Activated naive CD8-positive, alpha-beta T cell (primary cell): ENCODE measurements at regions not wholly inside any gene's neighbourhood (a gene's known extent, or its start where the extent isn't known, plus 50 kb on each side); places are given as distances from the start of the nearest gene placed in this dataset.
"Not testable (repeated sequence)": the region's sequence is repeated elsewhere in the genome, so short reads cannot be mapped to it uniquely, and the experiment has no call there.

ENCODE experiments used
- H3K27ac Mint-ChIP-seq: one replicate; pipeline ENCODE4 v1.8.0; 2021; ENCODE audit warnings: mixed read lengths
- H3K27me3 Mint-ChIP-seq: one replicate; pipeline ENCODE4 v1.8.0; 2021; ENCODE audit warnings: mixed read lengths
- H3K36me3 Mint-ChIP-seq: one replicate; pipeline ENCODE4 v1.8.0; 2021; ENCODE audit warnings: mixed read lengths
- H3K4me1 Mint-ChIP-seq: one replicate; pipeline ENCODE4 v1.8.0; 2021; ENCODE audit warnings: low read depth, mixed read lengths
- H3K4me3 Mint-ChIP-seq: one replicate; pipeline ENCODE4 v1.8.0; 2021; ENCODE audit warnings: mild to moderate bottlenecking, mixed read lengths
- H3K9me3 Mint-ChIP-seq: one replicate; pipeline ENCODE4 v1.8.0; 2021; ENCODE audit warnings: low read depth, mixed read lengths

- Mint-ChIP-seq H3K4me3 (no peak overlapping the region), H3K27ac (no peak overlapping the region), H3K4me1 (no peaks in the 10 kb centered on the region), H3K27me3 (peaks cover 20% of the 10 kb centered on the region), H3K36me3 (peaks cover 3% of the 10 kb centered on the region), H3K9me3 (no peaks in the 10 kb centered on the region)
Measured at GRCh38 chr11:127996825-127997224, 590.5 kb downstream of the ETS1 start.

- Mint-ChIP-seq H3K27me3 (peaks cover 20% of the 10 kb centered on the region), H3K4me3 (no peak overlapping the region), H3K4me1 (no peaks in the 10 kb centered on the region), H3K9me3 (no peaks in the 10 kb centered on the region), H3K36me3 (peaks cover 3% of the 10 kb centered on the region), H3K27ac (no peak overlapping the region)
Measured at GRCh38 chr11:127995921-127996320, 591.4 kb downstream of the ETS1 start.

GRCh38 chr11:127994736-127995135 is 592.6 kb downstream of the ETS1 start:
- H3K4me3 Mint-ChIP-seq: no peak overlapping the region
- peaks cover 20% of the 10 kb centered on the region for H3K27me3 Mint-ChIP-seq
- no peaks in the 10 kb centered on the region for H3K9me3 Mint-ChIP-seq
- H3K27ac Mint-ChIP-seq: no peak overlapping the region
- H3K36me3 Mint-ChIP-seq: peaks cover 3% of the 10 kb centered on the region
- no peaks in the 10 kb centered on the region for H3K4me1 Mint-ChIP-seq

- Mint-ChIP-seq H3K36me3 (peaks cover 3% of the 10 kb centered on the region), H3K27ac (no peak overlapping the region), H3K4me1 (no peaks in the 10 kb centered on the region), H3K9me3 (no peaks in the 10 kb centered on the region), H3K4me3 (no peak overlapping the region), H3K27me3 (peaks cover 20% of the 10 kb centered on the region)
Measured at GRCh38 chr11:127993788-127994187, 593.6 kb downstream of the ETS1 start.

- no peaks in the 10 kb centered on the region for H3K9me3 Mint-ChIP-seq
- peaks cover 20% of the 10 kb centered on the region for H3K27me3 Mint-ChIP-seq
- H3K27ac Mint-ChIP-seq: no peak overlapping the region
- peaks cover 3% of the 10 kb centered on the region for H3K36me3 Mint-ChIP-seq
- no peaks in the 10 kb centered on the region for H3K4me1 Mint-ChIP-seq
- H3K4me3 Mint-ChIP-seq: no peak overlapping the region
Measured at GRCh38 chr11:127993281-127993680, 594.1 kb downstream of the ETS1 start.

- peaks cover 8% of the 10 kb centered on the region for H3K27me3 Mint-ChIP-seq
- H3K9me3 Mint-ChIP-seq: peaks cover 8% of the 10 kb centered on the region
- H3K4me3 Mint-ChIP-seq: no peak overlapping the region
- no peaks in the 10 kb centered on the region for H3K36me3 Mint-ChIP-seq
- no peak overlapping the region for H3K27ac Mint-ChIP-seq
- no peaks in the 10 kb centered on the region for H3K4me1 Mint-ChIP-seq
Measured at GRCh38 chr11:127986073-127986472, 601.3 kb downstream of the ETS1 start.

GRCh38 chr11:127972816-127973215 is 614.5 kb downstream of the ETS1 start:
- no peaks in the 10 kb centered on the region for H3K36me3 Mint-ChIP-seq
- H3K27me3 Mint-ChIP-seq: peaks cover 10% of the 10 kb centered on the region
- H3K27ac Mint-ChIP-seq: no peak overlapping the region
- peaks cover 8% of the 10 kb centered on the region for H3K9me3 Mint-ChIP-seq
- H3K4me3 Mint-ChIP-seq: no peak overlapping the region
- no peaks in the 10 kb centered on the region for H3K4me1 Mint-ChIP-seq

GRCh38 chr11:127971448-127971847 is 615.9 kb downstream of the ETS1 start:
- Mint-ChIP-seq H3K4me3 (no peak overlapping the region), H3K4me1 (no peaks in the 10 kb centered on the region), H3K27me3 (peaks cover 12% of the 10 kb centered on the region), H3K36me3 (no peaks in the 10 kb centered on the region), H3K27ac (no peak overlapping the region), H3K9me3 (no peaks in the 10 kb centered on the region)

- Mint-ChIP-seq H3K27me3 (peaks cover 14% of the 10 kb centered on the region), H3K9me3 (no peaks in the 10 kb centered on the region), H3K27ac (no peak overlapping the region), H3K4me1 (no peaks in the 10 kb centered on the region), H3K4me3 (no peak overlapping the region), H3K36me3 (no peaks in the 10 kb centered on the region)
Measured at GRCh38 chr11:127966821-127967220, 620.5 kb downstream of the ETS1 start.

GRCh38 chr11:127965939-127966668 is 621.3 kb downstream of the ETS1 start:
- Mint-ChIP-seq H3K4me1 (no peaks in the 10 kb centered on the region), H3K27me3 (peaks cover 12% of the 10 kb centered on the region), H3K36me3 (no peaks in the 10 kb centered on the region), H3K4me3 (no peak overlapping the region), H3K27ac (no peak overlapping the region), H3K9me3 (no peaks in the 10 kb centered on the region)

GRCh38 chr11:127962416-127962815 is 624.9 kb downstream of the ETS1 start:
- Mint-ChIP-seq H3K27ac (no peak overlapping the region), H3K9me3 (no peaks in the 10 kb centered on the region), H3K4me3 (no peak overlapping the region), H3K4me1 (no peaks in the 10 kb centered on the region), H3K36me3 (no peaks in the 10 kb centered on the region), H3K27me3 (peaks cover 8% of the 10 kb centered on the region)

- Mint-ChIP-seq H3K4me1 (no peaks in the 10 kb centered on the region), H3K4me3 (no peak overlapping the region), H3K9me3 (peaks cover 5% of the 10 kb centered on the region), H3K27ac (no peak overlapping the region), H3K36me3 (no peaks in the 10 kb centered on the region), H3K27me3 (peaks cover 7% of the 10 kb centered on the region)
Measured at GRCh38 chr11:127950162-127950561, 637.2 kb downstream of the ETS1 start.

- H3K9me3 Mint-ChIP-seq: no peaks in the 10 kb centered on the region
- no peaks in the 10 kb centered on the region for H3K4me1 Mint-ChIP-seq
- H3K27ac Mint-ChIP-seq: no peak overlapping the region
- H3K27me3 Mint-ChIP-seq: peaks cover 9% of the 10 kb centered on the region
- H3K4me3 Mint-ChIP-seq: no peak overlapping the region
- H3K36me3 Mint-ChIP-seq: no peaks in the 10 kb centered on the region
Measured at GRCh38 chr11:127943763-127944162, 643.6 kb downstream of the ETS1 start.

GRCh38 chr11:127943152-127943551 is 644.2 kb downstream of the ETS1 start:
- Mint-ChIP-seq H3K36me3 (no peaks in the 10 kb centered on the region), H3K4me3 (no peak overlapping the region), H3K27me3 (peaks cover 7% of the 10 kb centered on the region), H3K4me1 (no peaks in the 10 kb centered on the region), H3K9me3 (no peaks in the 10 kb centered on the region), H3K27ac (no peak overlapping the region)

- H3K9me3 Mint-ChIP-seq, H3K27ac Mint-ChIP-seq, H3K4me3 Mint-ChIP-seq, H3K27me3 Mint-ChIP-seq, H3K4me1 Mint-ChIP-seq, H3K36me3 Mint-ChIP-seq: not testable (repeated sequence)
Measured at GRCh38 chr11:127941554-127941953, 645.8 kb downstream of the ETS1 start.

GRCh38 chr11:127939000-127939399 is 648.4 kb downstream of the ETS1 start:
- no peak overlapping the region for H3K4me3 Mint-ChIP-seq

More at GRCh38 chr11:127939000-127939399, 648.4 kb downstream of the ETS1 start:
- Mint-ChIP-seq H3K27me3 (peaks cover 7% of the 10 kb centered on the region), H3K4me1 (no peaks in the 10 kb centered on the region), H3K27ac (no peak overlapping the region), H3K9me3 (no peaks in the 10 kb centered on the region), H3K36me3 (no peaks in the 10 kb centered on the region)
